ENCODE measurements at regions not wholly inside any gene's neighbourhood (a gene's known extent, or its start where the extent isn't known, plus 50 kb on each side); places are given as distances from the start of the nearest gene placed in this dataset.

- DNase-seq = no peak
These were observed 305.0 kb downstream of the BUD13 start for GRCh38 chr11:116467823-116468222.

- no peak for DNase-seq
These were observed 306.0 kb downstream of the BUD13 start for GRCh38 chr11:116466801-116467200.

- DNase-seq = no peak
These were observed 306.6 kb downstream of the BUD13 start for GRCh38 chr11:116466191-116466590.

GRCh38 chr11:116465056-116465455, 307.7 kb downstream of the BUD13 start:
- DNase-seq = no peak

- no peak for DNase-seq
These were observed 311.0 kb downstream of the BUD13 start for GRCh38 chr11:116461789-116462188.

- no peak for DNase-seq
These were observed 312.4 kb downstream of the BUD13 start for GRCh38 chr11:116460156-116460920.

- DNase-seq = no peak
These were observed 313.4 kb downstream of the BUD13 start for GRCh38 chr11:116459185-116460045.

GRCh38 chr11:116458546-116458945, 314.2 kb downstream of the BUD13 start:
- no peak for DNase-seq

GRCh38 chr11:116457336-116458007, 315.3 kb downstream of the BUD13 start:
- no peak for DNase-seq

- DNase-seq = no peak
These were observed 317.8 kb downstream of the BUD13 start for GRCh38 chr11:116454951-116455350.

- DNase-seq = peak in 1 of 5 donors; percentile 10
These were observed 318.7 kb downstream of the BUD13 start for GRCh38 chr11:116454020-116454645.

GRCh38 chr11:116452461-116452860, 320.3 kb downstream of the BUD13 start:
- no peak for DNase-seq

GRCh38 chr11:116449522-116449921, 323.3 kb downstream of the BUD13 start:
- no peak for DNase-seq

GRCh38 chr11:116446048-116446941, 326.5 kb downstream of the BUD13 start:
- DNase-seq = no peak

GRCh38 chr11:116445108-116446047, 327.4 kb downstream of the BUD13 start:
- DNase-seq = no peak

GRCh38 chr11:116442238-116442752, 330.5 kb downstream of the BUD13 start:
- no peak for DNase-seq

- no peak for DNase-seq
These were observed 333.5 kb downstream of the BUD13 start for GRCh38 chr11:116439361-116439677.

GRCh38 chr11:116438651-116439360, 334.0 kb downstream of the BUD13 start:
- DNase-seq = no peak

- DNase-seq = no peak
These were observed 337.8 kb downstream of the BUD13 start for GRCh38 chr11:116434986-116435385.

- DNase-seq = no peak
These were observed 340.5 kb downstream of the BUD13 start for GRCh38 chr11:116432301-116432700.

All from T-helper 1 cell (primary cell).